ENCODE measurements at regions not wholly inside any gene's neighbourhood (a gene's known extent, or its start where the extent isn't known, plus 50 kb on each side); places are given as distances from the start of the nearest gene placed in this dataset.
"Not testable (repeated sequence)": the region's sequence is repeated elsewhere in the genome, so short reads cannot be mapped to it uniquely, and the experiment has no call there.

GRCh38 chr4:141563723-141564122 lies 72.7 kb upstream of the IL15 start:
- Histone ChIP-seq H3K36me3 (ENCODE audit: control insufficient read depth, insufficient read depth, low read length) (no peaks in the 10 kb centered on the region), H3K9ac (no peak overlapping the region), H3K27ac (no peak overlapping the region)

DNA sequence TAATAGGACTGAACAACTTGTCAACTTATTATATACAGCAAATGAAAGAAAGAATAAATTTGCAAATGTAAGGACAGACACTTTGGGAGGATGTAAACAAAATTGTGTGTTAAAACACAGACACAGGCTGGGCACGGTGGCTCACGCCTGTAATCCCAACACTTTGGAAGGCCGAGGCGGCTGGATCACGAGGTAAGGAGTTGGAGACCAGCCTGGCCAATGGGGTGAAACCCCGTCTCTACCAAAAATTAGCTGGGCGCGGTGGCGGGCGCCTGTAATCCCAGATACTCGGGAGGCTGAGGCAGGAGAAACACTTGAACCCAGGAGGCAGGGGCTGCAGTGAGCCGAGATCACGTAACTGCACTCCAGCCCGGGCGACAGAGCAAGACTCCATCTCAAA lies 71.4 kb upstream of the IL15 start:
- not testable (repeated sequence) for H3K4me1 ChIP-seq; H3K27me3 ChIP-seq (ENCODE audit: control insufficient read depth, insufficient read depth, low read length); H2AFZ ChIP-seq; H3K27ac ChIP-seq; H3K4me2 ChIP-seq (ENCODE audit: low read length); H3K9ac ChIP-seq; H3K79me2 ChIP-seq; H3K36me3 ChIP-seq (ENCODE audit: control insufficient read depth, insufficient read depth, low read length); H3K9me3 ChIP-seq (ENCODE audit: control insufficient read depth, low read length); H3K4me3 ChIP-seq (ENCODE audit: low read depth, low read length)

More at GRCh38 chr4:141563723-141564122, 72.7 kb upstream of the IL15 start:
- no peaks in the 10 kb centered on the region for H3K27me3 ChIP-seq (ENCODE audit: control insufficient read depth, insufficient read depth, low read length)
- no peak overlapping the region for H2AFZ ChIP-seq
- H3K4me2 ChIP-seq (ENCODE audit: low read length): no peak overlapping the region
- H3K4me1 ChIP-seq: no peaks in the 10 kb centered on the region
- no peak for TF ChIP-seq CTCF (IDR thresholded peaks at IDR 0.05)
- no peaks in the 10 kb centered on the region for H3K9me3 ChIP-seq (ENCODE audit: control insufficient read depth, low read length)
- no peaks in the 10 kb centered on the region for H3K79me2 ChIP-seq
- H3K4me3 ChIP-seq (ENCODE audit: low read depth, low read length): no peak overlapping the region

- H3K27ac ChIP-seq: no peak overlapping the region
- H2AFZ ChIP-seq: no peak overlapping the region
These were observed 70.8 kb upstream of the IL15 start for GRCh38 chr4:141565379-141566089.

DNA sequence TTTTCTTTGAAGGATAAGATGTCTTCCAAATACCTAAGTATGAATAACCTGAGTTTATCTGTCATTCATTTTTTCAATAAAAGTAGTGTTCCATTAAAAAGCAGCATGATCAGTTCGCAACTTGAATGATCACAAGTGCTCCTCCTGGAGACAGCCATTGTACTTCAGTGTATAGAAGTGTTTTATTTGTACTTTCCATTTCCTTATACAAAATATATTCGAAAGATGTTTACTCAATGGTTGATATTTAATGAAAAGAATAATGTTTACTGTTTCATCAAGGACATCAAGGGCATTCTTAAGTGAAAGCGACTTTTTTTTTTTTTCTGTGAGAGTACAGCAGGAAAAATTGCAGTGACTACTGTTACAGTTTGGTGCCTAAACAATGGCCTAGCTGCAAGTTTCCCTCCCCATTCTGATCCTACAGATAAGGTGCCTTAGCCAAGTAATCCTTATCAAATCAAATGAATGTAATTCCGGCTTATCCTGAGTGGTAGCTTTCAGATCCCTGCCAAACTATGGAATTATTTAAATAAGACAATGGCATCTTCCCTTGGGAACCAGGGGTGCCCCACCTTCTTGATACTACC lies 69.0 kb upstream of the IL15 start:
- Histone ChIP-seq H3K9me3 (ENCODE audit: control insufficient read depth, low read length) (no peaks in the 10 kb centered on the region), H3K4me1 (no peaks in the 10 kb centered on the region), H2AFZ (no peak overlapping the region), H3K79me2 (no peaks in the 10 kb centered on the region), H3K36me3 (ENCODE audit: control insufficient read depth, insufficient read depth, low read length) (no peaks in the 10 kb centered on the region), H3K27me3 (ENCODE audit: control insufficient read depth, insufficient read depth, low read length) (no peaks in the 10 kb centered on the region), H3K4me2 (ENCODE audit: low read length) (no peak overlapping the region), H3K4me3 (ENCODE audit: low read depth, low read length) (no peak overlapping the region), H3K27ac (no peak overlapping the region), H3K9ac (no peak overlapping the region)
- TF ChIP-seq CTCF (IDR thresholded peaks at IDR 0.05): no peak

More at GRCh38 chr4:141565379-141566089, 70.8 kb upstream of the IL15 start:
- Histone ChIP-seq H3K27me3 (ENCODE audit: control insufficient read depth, insufficient read depth, low read length) (no peaks in the 10 kb centered on the region), H3K4me2 (ENCODE audit: low read length) (no peak overlapping the region), H3K36me3 (ENCODE audit: control insufficient read depth, insufficient read depth, low read length) (no peaks in the 10 kb centered on the region), H3K9me3 (ENCODE audit: control insufficient read depth, low read length) (no peaks in the 10 kb centered on the region), H3K4me3 (ENCODE audit: low read depth, low read length) (no peak overlapping the region), H3K4me1 (no peaks in the 10 kb centered on the region), H3K79me2 (no peaks in the 10 kb centered on the region), H3K9ac (no peak overlapping the region)
- TF ChIP-seq CTCF (IDR thresholded peaks at IDR 0.05): no peak

GRCh38 chr4:141569141-141569540 lies 67.2 kb upstream of the IL15 start:
- H3K4me2 ChIP-seq (ENCODE audit: low read length): no peak overlapping the region
- H3K79me2 ChIP-seq: no peaks in the 10 kb centered on the region
- no peaks in the 10 kb centered on the region for H3K4me1 ChIP-seq
- H3K36me3 ChIP-seq (ENCODE audit: control insufficient read depth, insufficient read depth, low read length): no peaks in the 10 kb centered on the region
- no peak for TF ChIP-seq CTCF (IDR thresholded peaks at IDR 0.05)
- H3K9ac ChIP-seq: no peak overlapping the region
- H3K27ac ChIP-seq: no peak overlapping the region
- no peak overlapping the region for H3K4me3 ChIP-seq (ENCODE audit: low read depth, low read length)
- no peak overlapping the region for H2AFZ ChIP-seq
- H3K9me3 ChIP-seq (ENCODE audit: control insufficient read depth, low read length): no peaks in the 10 kb centered on the region
- H3K27me3 ChIP-seq (ENCODE audit: control insufficient read depth, insufficient read depth, low read length): no peaks in the 10 kb centered on the region

Measured in parathyroid adenoma (tissue), 2 donors.